NCI-H345 (cell line): ENCODE measurements at regions not wholly inside any gene's neighbourhood (a gene's known extent, or its start where the extent isn't known, plus 50 kb on each side); places are given as distances from the start of the nearest gene placed in this dataset.
"Not testable (repeated sequence)": the region's sequence is repeated elsewhere in the genome, so short reads cannot be mapped to it uniquely, and the experiment has no call there.

Source experiments
- DNase-seq: peaks from one replicate; lab custom pipeline; 2025; lab: John Stamatoyannopoulos, UW

GRCh38 chr17:83192161-83192788 is 112.9 kb downstream of the METRNL start:
- no peak for DNase-seq

DNA sequence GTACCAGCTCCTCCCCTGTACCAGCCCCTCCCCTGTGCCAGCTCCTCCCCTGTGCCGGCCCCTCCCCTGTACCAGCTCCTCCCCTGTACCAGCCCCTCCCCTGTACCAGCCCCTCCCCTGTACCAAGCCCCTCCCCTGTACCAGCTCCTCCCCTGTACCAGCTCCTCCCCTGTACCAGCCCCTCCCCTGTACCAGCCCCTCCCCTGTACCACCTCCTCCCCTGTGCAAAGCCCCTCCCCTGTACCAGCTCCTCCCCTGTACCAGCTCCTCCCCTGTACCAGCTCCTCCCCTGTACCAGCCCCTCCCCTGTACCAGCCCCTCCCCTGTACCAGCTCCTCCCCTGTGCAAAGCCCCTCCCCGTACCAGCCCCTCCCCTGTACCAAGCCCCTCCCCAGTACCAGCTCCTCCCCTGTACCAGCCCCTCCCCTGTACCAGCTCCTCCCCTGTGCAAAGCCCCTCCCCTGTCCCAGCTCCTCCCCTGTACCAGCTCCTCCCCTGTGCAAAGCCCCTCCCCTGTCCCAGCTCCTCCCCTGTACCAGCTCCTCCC is 113.5 kb downstream of the METRNL start:
- DNase-seq = not testable (repeated sequence)

DNA sequence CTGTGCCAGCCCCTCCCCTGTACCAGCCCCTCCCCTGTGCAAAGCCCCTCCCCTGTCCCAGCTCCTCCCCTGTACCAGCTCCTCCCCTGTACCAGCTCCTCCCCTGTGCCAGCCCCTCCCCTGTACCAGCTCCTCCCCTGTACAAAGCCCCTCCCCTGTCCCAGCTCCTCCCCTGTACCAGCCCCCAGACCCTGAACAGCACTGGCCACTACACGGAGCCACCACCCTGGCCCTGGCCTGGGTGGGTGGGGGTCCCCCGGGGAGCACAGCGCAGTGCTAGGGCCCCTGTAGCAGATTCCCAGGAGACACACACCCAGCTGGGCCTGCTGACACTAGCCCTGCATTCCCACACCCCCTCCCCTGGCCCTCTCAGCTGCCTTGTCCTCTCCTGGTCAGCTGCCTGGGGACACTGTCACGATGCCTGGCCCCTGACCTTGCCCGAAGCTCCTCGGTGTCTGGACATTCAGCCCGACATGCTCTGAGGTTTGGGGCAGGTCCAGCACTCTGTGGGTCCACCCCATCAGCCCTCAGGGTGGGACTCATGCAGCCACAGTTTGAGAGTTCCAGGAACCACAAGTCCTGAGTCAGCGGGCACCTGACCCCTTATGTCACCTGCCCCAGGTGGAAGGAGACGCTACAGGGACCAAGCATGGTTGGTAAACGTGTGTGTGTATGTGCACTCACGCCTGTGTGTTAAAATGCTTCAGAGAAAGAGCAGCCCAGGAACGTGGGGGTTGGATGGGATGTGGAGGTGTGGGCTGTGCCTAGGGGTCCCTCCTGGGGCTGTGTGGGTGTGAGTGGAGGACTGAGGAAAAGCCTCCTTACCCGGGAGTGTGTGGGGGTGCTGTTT is 114.2 kb downstream of the METRNL start:
- DNase-seq = no peak

GRCh38 chr17:83194186-83194561 is 114.8 kb downstream of the METRNL start:
- no peak for DNase-seq

GRCh38 chr17:83194761-83195329 is 115.4 kb downstream of the METRNL start:
- DNase-seq = no peak

DNA sequence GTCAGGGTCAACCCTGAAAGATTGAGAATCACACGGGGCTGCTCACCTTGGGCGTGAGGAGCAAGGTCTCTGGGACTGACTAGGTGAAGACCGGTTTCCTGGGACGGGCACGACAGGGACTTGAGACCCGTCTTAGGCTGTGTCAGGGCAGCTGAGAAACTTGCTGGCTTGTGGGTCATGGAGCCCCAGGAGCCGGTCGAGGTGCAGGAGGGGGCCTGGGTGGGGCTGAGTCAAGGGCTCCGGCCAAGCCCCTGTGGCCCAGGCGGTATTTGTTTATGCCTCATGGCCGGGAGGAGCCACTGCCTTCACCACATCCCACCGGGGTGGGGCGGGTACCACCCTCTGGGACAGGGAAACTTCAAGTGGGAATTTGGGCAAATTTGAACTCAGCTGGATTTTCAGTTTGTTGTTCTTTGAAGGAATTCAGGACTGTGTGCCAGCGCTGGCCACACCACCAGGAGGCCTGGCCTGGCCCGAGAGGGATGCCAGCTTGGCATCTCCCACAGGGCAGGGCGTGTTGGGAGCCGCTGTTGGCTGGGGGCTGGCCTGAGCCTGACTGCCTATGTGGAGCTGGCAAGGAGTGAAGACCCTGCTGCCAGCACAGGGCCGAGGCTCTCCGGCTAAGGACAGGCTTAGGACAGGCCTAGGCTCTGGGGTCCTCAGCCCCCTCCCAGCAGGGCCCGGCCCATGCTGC is 116.1 kb downstream of the METRNL start:
- no peak for DNase-seq

- no peak for DNase-seq
Measured at GRCh38 chr17:83196024-83196365, 116.6 kb downstream of the METRNL start.

GRCh38 chr17:83196366-83196765 is 117.0 kb downstream of the METRNL start:
- no peak for DNase-seq

DNA sequence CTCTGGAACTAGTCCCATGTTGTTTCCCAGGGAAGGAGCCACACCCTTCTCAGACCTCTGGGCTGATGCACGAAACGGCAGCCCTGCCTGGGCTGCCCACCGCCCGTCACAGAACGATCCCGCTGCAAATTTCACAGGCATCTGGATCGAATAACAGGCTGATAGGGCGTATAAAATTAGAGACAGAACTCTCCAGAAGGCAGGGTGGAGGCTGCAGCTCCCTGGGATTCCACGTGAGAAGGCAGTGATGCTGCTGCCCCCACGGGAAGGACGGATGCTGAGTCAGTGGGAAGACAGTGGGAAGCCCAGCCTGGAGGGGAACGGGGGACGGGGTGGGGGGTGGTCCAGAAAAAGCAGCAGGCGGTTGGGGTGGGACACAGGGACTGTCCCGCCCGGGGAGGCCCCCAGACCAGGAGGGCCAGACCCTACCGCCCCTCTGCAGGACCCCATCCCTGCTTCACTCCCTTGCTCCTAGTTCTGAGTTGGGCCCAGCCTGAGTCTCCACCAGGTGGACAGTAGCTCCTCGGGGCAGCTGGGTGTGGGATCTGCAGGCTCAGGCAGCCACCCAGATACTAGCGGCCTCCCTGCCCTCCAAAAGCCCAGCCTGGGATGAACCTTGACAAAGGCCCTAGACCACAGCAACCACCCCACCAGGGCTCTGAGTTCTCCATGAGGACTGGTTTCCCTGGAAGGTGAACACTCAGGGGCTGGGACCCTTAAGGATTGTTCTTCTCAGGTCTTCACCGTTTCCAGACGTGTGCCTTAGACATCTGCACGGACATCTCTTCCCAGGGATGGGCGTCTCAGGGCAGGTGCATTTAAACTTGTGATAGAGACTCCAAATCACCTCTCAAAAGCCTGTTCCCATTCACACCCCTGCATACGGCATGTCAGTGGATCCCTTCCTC is 117.8 kb downstream of the METRNL start:
- no peak for DNase-seq

DNA sequence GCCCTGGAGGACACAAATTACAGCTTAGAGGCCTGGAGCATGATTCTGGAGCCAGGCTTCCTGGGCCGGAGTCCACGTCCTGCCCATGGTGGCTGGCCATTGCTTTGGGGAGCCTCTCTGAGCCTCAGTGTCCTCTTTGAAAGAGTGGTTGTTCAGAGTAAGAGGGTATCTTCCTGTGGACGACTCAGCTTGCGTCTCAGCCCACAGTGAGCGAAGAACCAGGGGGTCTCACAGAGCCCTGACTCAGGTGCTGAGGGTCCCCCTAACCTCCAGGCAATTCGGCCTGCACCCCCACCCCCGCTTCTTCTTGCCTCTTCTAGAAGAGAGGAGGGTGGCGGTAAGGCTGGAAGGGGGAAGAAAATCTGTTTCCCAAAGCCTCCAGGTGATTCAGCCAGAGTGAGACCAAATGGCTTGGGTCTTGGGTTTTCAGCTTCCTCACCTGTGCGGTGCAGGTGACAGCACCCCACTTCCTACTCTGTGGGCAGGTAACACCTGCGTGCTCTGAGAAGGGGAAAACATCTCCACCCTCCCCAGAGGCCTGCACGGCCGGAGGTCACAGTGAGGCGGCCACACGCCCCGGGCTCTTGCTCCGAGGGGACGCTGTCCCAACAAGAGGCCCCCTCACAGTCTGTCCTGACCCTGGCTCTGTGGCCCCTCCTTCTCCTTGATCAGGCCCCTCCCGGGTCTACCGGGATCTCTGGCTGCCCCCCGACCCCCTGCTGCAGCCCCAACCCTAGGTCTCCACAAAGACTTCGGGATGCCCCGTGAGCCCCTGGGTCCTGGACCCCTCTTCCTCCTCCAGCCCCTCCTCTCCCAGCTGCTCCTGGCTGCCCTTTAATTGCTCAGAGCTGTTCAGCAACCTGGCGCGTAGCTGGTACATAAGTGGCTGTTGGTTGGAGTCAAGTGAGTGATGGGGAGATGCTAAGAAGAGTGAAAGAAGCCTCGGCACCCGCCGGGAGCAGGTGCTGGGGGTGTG is 119.2 kb downstream of the METRNL start:
- no peak for DNase-seq

- DNase-seq = no peak
Measured at GRCh38 chr17:83199500-83200201, 120.2 kb downstream of the METRNL start.

GRCh38 chr17:83200231-83200699 is 120.9 kb downstream of the METRNL start:
- DNase-seq = no peak

DNA sequence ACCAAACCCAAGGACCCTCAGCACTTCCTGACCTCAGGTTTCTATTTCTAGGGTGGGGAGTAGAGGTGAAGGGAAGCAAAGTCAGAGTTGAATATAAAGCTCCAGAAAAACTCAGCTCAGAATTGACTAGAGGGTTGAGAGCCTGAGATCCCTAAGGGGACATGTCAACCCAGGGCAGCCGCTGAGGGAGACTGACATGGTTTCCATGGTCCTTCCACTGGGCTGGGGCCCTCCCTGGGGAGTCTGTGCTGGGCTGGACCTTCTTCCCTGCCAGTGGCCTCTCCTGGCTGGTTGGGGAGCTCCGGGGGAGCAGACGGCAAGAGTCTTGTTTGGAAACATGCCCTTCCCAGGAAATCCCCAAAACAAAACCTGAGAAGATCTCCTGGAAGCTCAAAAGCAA is 121.3 kb downstream of the METRNL start:
- no peak for DNase-seq

GRCh38 chr17:83201206-83202001 is 122.0 kb downstream of the METRNL start:
- DNase-seq = no peak

GRCh38 chr17:83202002-83203000 is 122.9 kb downstream of the METRNL start:
- DNase-seq = no peak

GRCh38 chr17:83203073-83203471 is 123.7 kb downstream of the METRNL start:
- DNase-seq = no peak

- no peak for DNase-seq
Measured at GRCh38 chr17:83203472-83204221, 124.2 kb downstream of the METRNL start.
